OCI-LY1 (cell line): ENCODE measurements at regions not wholly inside any gene's neighbourhood (a gene's known extent, or its start where the extent isn't known, plus 50 kb on each side); places are given as distances from the start of the nearest gene placed in this dataset.

Source experiments
- H2AFZ ChIP-seq: fragments of 200-600 bp; sonication (generic), shearing (Covaris generic); 2 replicates; pipeline ENCODE4 v1.6.0; 2014; ENCODE audit warnings: antibody characterized with exemption, mild to moderate bottlenecking, low read length
- H3F3A ChIP-seq: fragments of 200-600 bp; sonication (generic), shearing (Covaris generic); 2 replicates; pipeline ENCODE4 v1.6.0; 2014; ENCODE audit warnings: mild to moderate bottlenecking, antibody characterized with exemption, low read length, moderate library complexity; ENCODE audit not compliant: insufficient read depth
- H3K27ac ChIP-seq: fragments of 200-600 bp; sonication (generic); 2 replicates; pipeline ENCODE4 v1.5.1; 2014; ENCODE audit warnings: low read length, mixed run types, mild to moderate bottlenecking, low read depth; ENCODE audit not compliant: poor library complexity, severe bottlenecking
- H3K27me3 ChIP-seq: fragments of 200-600 bp; sonication (generic); 2 replicates; pipeline ENCODE4 v1.6.0; 2014; ENCODE audit warnings: antibody characterized with exemption, mild to moderate bottlenecking, low read length, moderate library complexity; ENCODE audit not compliant: insufficient read depth
- H3K36me3 ChIP-seq: fragments of 200-600 bp; sonication (generic); 2 replicates; pipeline ENCODE4 v1.6.1; 2014; ENCODE audit warnings: mild to moderate bottlenecking, antibody characterized with exemption, low read length, moderate library complexity, mixed read lengths; ENCODE audit not compliant: insufficient read depth
- H3K4me1 ChIP-seq: fragments of 200-600 bp; sonication (generic); 2 replicates; pipeline ENCODE4 v1.5.1; 2014; ENCODE audit warnings: mild to moderate bottlenecking, low read length, moderate library complexity; ENCODE audit not compliant: insufficient read depth, severe bottlenecking
- H3K4me2 ChIP-seq: fragments of 200-600 bp; sonication (generic), shearing (Covaris generic); 2 replicates; pipeline ENCODE4 v1.6.1; 2014; ENCODE audit warnings: low read length
- H3K4me3 ChIP-seq: fragments of 200-600 bp; sonication (generic); 2 replicates; pipeline ENCODE4 v1.5.1; 2014; ENCODE audit warnings: low read length, low read depth, mild to moderate bottlenecking, mixed read lengths; ENCODE audit not compliant: poor library complexity, severe bottlenecking
- H3K79me2 ChIP-seq: fragments of 200-600 bp; shearing (Covaris generic); 2 replicates; pipeline ENCODE4 v1.6.1; 2016; ENCODE audit warnings: mixed run types, low read length, mixed read lengths; ENCODE audit not compliant: insufficient read depth
- H3K9ac ChIP-seq: fragments of 200-600 bp; sonication (generic), shearing (Covaris generic); 2 replicates; pipeline ENCODE4 v1.6.1; 2014; ENCODE audit warnings: mild to moderate bottlenecking, low read length, mixed read lengths
- H3K9me2 ChIP-seq: fragments of 200-600 bp; sonication (generic), shearing (Covaris generic); 2 replicates; pipeline ENCODE4 v1.6.1; 2014; ENCODE audit warnings: low read depth, mild to moderate bottlenecking, low read length, mixed read lengths
- H3K9me3 ChIP-seq: fragments of 200-600 bp; shearing (Covaris generic); 2 replicates; pipeline ENCODE4 v1.6.1; 2014; ENCODE audit warnings: low read length, mixed read lengths
- H4K20me1 ChIP-seq: fragments of 200-600 bp; sonication (generic), shearing (Covaris generic); 2 replicates; pipeline ENCODE4 v1.6.0; 2016; ENCODE audit warnings: mild to moderate bottlenecking, low read length; ENCODE audit not compliant: insufficient read depth
- EZH2 ChIP-seq: fragments of 200-600 bp; sonication (generic), shearing (Covaris generic); IDR thresholded peaks from 2 replicates; pipeline ENCODE4 v1.8.0; 2017; ENCODE audit warnings: borderline replicate concordance, mixed run types, mild to moderate bottlenecking, antibody characterized with exemption, low read length, moderate library complexity, mixed read lengths
- TF ChIP-seq, protein P1 (sequence below): fragments of 200-600 bp; sonication (generic), shearing (Covaris generic); IDR thresholded peaks from 2 replicates; pipeline ENCODE4 v1.5.1; 2017; ENCODE audit warnings: mild to moderate bottlenecking, antibody characterized with exemption, low read length, moderate library complexity, mixed read lengths

DNA sequence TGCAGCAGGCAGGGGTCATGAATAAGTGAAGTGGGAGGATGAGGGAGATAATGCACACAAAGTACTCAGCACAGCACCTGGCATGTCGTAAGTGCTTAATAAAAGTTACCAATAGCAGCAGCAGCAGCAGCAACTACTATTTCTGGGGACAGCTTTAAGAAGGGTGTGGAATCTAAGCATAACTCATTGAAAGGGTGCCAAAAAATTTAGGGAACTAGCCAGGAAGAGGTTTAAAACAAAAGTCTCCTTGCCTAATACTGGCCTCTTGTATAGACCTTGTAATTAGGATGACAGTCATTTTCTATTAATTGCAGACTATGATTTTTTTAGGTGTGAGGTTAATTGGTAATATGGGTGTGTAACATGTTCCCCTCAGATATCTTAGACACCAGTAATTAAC, 179.9 kb downstream of the PTPN11 start:
- no peak overlapping the region for H3K4me2 ChIP-seq
- H3K36me3 ChIP-seq, result no peaks in the 10 kb centered on the region
- H3F3A ChIP-seq, result no peaks in the 10 kb centered on the region
- H3K27me3 ChIP-seq, result no peaks in the 10 kb centered on the region
- H4K20me1 ChIP-seq, result no peaks in the 10 kb centered on the region
- no peaks in the 10 kb centered on the region for H3K9me3 ChIP-seq
- no peaks in the 10 kb centered on the region for H3K79me2 ChIP-seq
- no peaks in the 10 kb centered on the region for H3K9me2 ChIP-seq
- no peaks in the 10 kb centered on the region for H3K4me1 ChIP-seq
- no peak overlapping the region for H3K27ac ChIP-seq
- H3K9ac ChIP-seq, result no peak overlapping the region
- H3K4me3 ChIP-seq, result no peak overlapping the region
- TF ChIP-seq EZH2, result no peak
- TF ChIP-seq, protein P1, sequence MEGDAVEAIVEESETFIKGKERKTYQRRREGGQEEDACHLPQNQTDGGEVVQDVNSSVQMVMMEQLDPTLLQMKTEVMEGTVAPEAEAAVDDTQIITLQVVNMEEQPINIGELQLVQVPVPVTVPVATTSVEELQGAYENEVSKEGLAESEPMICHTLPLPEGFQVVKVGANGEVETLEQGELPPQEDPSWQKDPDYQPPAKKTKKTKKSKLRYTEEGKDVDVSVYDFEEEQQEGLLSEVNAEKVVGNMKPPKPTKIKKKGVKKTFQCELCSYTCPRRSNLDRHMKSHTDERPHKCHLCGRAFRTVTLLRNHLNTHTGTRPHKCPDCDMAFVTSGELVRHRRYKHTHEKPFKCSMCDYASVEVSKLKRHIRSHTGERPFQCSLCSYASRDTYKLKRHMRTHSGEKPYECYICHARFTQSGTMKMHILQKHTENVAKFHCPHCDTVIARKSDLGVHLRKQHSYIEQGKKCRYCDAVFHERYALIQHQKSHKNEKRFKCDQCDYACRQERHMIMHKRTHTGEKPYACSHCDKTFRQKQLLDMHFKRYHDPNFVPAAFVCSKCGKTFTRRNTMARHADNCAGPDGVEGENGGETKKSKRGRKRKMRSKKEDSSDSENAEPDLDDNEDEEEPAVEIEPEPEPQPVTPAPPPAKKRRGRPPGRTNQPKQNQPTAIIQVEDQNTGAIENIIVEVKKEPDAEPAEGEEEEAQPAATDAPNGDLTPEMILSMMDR, result no peak
- no peak overlapping the region for H2AFZ ChIP-seq

- H2AFZ ChIP-seq, result no peak overlapping the region
- no peaks in the 10 kb centered on the region for H3F3A ChIP-seq
- H3K4me2 ChIP-seq, result no peak overlapping the region
- no peaks in the 10 kb centered on the region for H3K79me2 ChIP-seq
- no peak overlapping the region for H3K27ac ChIP-seq
- H3K9me2 ChIP-seq, result no peaks in the 10 kb centered on the region
- no peaks in the 10 kb centered on the region for H3K4me1 ChIP-seq
- no peak overlapping the region for H3K9ac ChIP-seq
- H3K27me3 ChIP-seq, result no peaks in the 10 kb centered on the region
- H3K36me3 ChIP-seq, result no peaks in the 10 kb centered on the region
- H4K20me1 ChIP-seq, result no peaks in the 10 kb centered on the region
- H3K4me3 ChIP-seq, result no peak overlapping the region
- TF ChIP-seq, protein P1, result no peak
- TF ChIP-seq EZH2, result no peak
- no peaks in the 10 kb centered on the region for H3K9me3 ChIP-seq
Observed at GRCh38 chr12:112599871-112600270, 181.1 kb downstream of the PTPN11 start.

DNA sequence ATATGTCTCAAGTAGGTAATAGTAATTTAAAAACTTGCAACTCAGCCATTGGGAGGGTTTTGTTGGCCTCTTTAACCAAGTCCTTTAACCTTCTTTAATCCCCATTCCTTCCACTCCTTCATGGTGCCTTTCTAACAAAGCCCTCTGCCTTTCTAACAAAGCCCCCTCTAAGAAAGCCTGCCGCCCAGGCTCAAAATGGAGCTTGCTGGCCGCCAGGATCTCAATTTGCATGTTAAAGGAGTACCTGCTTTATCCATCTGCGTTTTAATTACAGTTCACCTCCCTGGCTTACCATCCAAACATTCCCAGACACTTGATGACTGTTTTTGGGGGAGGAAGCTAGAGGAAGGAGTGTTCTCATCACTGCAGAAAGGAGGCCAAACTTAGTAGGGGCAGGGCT, 183.4 kb downstream of the PTPN11 start:
- H3K27me3 ChIP-seq, result no peaks in the 10 kb centered on the region; the same call in 1 of the 2 replicates
- H3K36me3 ChIP-seq, result no peaks in the 10 kb centered on the region
- no peak overlapping the region for H3K9ac ChIP-seq
- H3K4me2 ChIP-seq, result no peak overlapping the region
- no peaks in the 10 kb centered on the region for H4K20me1 ChIP-seq
- H3K79me2 ChIP-seq, result no peaks in the 10 kb centered on the region
- no peaks in the 10 kb centered on the region for H3K9me2 ChIP-seq
- no peak overlapping the region for H2AFZ ChIP-seq
- H3K27ac ChIP-seq, result no peak overlapping the region
- H3K9me3 ChIP-seq, result no peaks in the 10 kb centered on the region
- no peaks in the 10 kb centered on the region for H3K4me1 ChIP-seq
- TF ChIP-seq EZH2, result no peak
- TF ChIP-seq, protein P1, result no peak
- H3K4me3 ChIP-seq, result no peak overlapping the region
- H3F3A ChIP-seq, result no peaks in the 10 kb centered on the region
